ENCODE measurements at regions not wholly inside any gene's neighbourhood (a gene's known extent, or its start where the extent isn't known, plus 50 kb on each side); places are given as distances from the start of the nearest gene placed in this dataset.

GRCh38 chr13:111022241-111022640, 92.9 kb upstream of the ARHGEF7 start:
- Histone ChIP-seq H3K9me3 (peaks cover 20% of the 10 kb centered on the region), H3K4me3 (ENCODE audit: low read depth, low read length) (no peak overlapping the region), H3K27me3 (replicated peaks; ENCODE audit: control insufficient read depth, insufficient read depth, low read length) (no peaks in the 10 kb centered on the region), H3K36me3 (ENCODE audit: control insufficient read depth, insufficient read depth, low read length) (no peaks in the 10 kb centered on the region), H3K4me1 (no peaks in the 10 kb centered on the region)
- H3K36me3 Mint-ChIP-seq (ENCODE audit: insufficient read depth, unreplicated experiment), result no peaks in the 10 kb centered on the region
- no peaks in the 10 kb centered on the region for H3K27me3 Mint-ChIP-seq (ENCODE audit: insufficient read depth, unreplicated experiment)
- intact Hi-C loops (cut with micrococcal nuclease; ENCODE audit: unreplicated experiment), result no loop called here
- CTCF ChIA-PET, result interaction anchor here (0.6 kb wide), 1 partner anchor 107 kb away, joined by 3 read pairs; no protein-coding TSS in a partner anchor
- no peak for TF ChIP-seq CTCF (IDR thresholded peaks at IDR 0.05; ENCODE audit: insufficient read depth in 1 of 2, low read depth in 1 of 2, low read length in 1 of 2, severe bottlenecking in 1 of 2, unreplicated experiment in 1 of 2)
- BruUV-seq (replicated peaks), result no TSS peak
- no peaks in the 10 kb centered on the region for H3K4me1 Mint-ChIP-seq (ENCODE audit: low read depth, unreplicated experiment)
- no peak for DNase-seq
- POLR2A ChIA-PET, result no interaction called here
- H3K4me3 Mint-ChIP-seq (ENCODE audit: unreplicated experiment), result no peak overlapping the region
- no peak overlapping the region for H3K27ac Mint-ChIP-seq (ENCODE audit: unreplicated experiment)
- peaks cover 15% of the 10 kb centered on the region for H3K9me3 Mint-ChIP-seq (ENCODE audit: unreplicated experiment)

GRCh38 chr13:111021270-111021669, 93.8 kb upstream of the ARHGEF7 start:
- H3K27me3 ChIP-seq (replicated peaks; ENCODE audit: control insufficient read depth, insufficient read depth, low read length), result no peaks in the 10 kb centered on the region
- no peak overlapping the region for H3K4me3 Mint-ChIP-seq (ENCODE audit: unreplicated experiment)
- ChIA-PET POLR2A (no interaction called here), CTCF (no interaction called here)
- no peaks in the 10 kb centered on the region for H3K27me3 Mint-ChIP-seq (ENCODE audit: insufficient read depth, unreplicated experiment)
- H3K4me1 Mint-ChIP-seq (ENCODE audit: low read depth, unreplicated experiment), result no peaks in the 10 kb centered on the region
- no peak for DNase-seq
- no peak for TF ChIP-seq CTCF (IDR thresholded peaks at IDR 0.05; ENCODE audit: insufficient read depth in 1 of 2, low read depth in 1 of 2, low read length in 1 of 2, severe bottlenecking in 1 of 2, unreplicated experiment in 1 of 2)
- intact Hi-C loops (cut with micrococcal nuclease; ENCODE audit: unreplicated experiment), result no loop called here
- H3K9me3 ChIP-seq, result peaks cover 20% of the 10 kb centered on the region
- H3K27ac Mint-ChIP-seq (ENCODE audit: unreplicated experiment), result no peak overlapping the region
- peaks cover 15% of the 10 kb centered on the region for H3K9me3 Mint-ChIP-seq (ENCODE audit: unreplicated experiment)
- BruUV-seq (replicated peaks), result no TSS peak
- H3K36me3 ChIP-seq (ENCODE audit: control insufficient read depth, insufficient read depth, low read length), result no peaks in the 10 kb centered on the region
- no peak overlapping the region for H3K4me3 ChIP-seq (ENCODE audit: low read depth, low read length)
- H3K4me1 ChIP-seq, result no peaks in the 10 kb centered on the region
- no peaks in the 10 kb centered on the region for H3K36me3 Mint-ChIP-seq (ENCODE audit: insufficient read depth, unreplicated experiment)

GRCh38 chr13:111020546-111020945, 94.6 kb upstream of the ARHGEF7 start:
- Histone ChIP-seq H3K4me3 (ENCODE audit: low read depth, low read length) (no peak overlapping the region), H3K4me1 (no peaks in the 10 kb centered on the region), H3K36me3 (ENCODE audit: control insufficient read depth, insufficient read depth, low read length) (no peaks in the 10 kb centered on the region), H3K27me3 (replicated peaks; ENCODE audit: control insufficient read depth, insufficient read depth, low read length) (no peaks in the 10 kb centered on the region), H3K9me3 (peaks cover 20% of the 10 kb centered on the region)
- Mint-ChIP-seq H3K9me3 (ENCODE audit: unreplicated experiment) (peaks cover 15% of the 10 kb centered on the region), H3K4me3 (ENCODE audit: unreplicated experiment) (no peak overlapping the region), H3K36me3 (ENCODE audit: insufficient read depth, unreplicated experiment) (no peaks in the 10 kb centered on the region), H3K4me1 (ENCODE audit: low read depth, unreplicated experiment) (no peaks in the 10 kb centered on the region), H3K27ac (ENCODE audit: unreplicated experiment) (no peak overlapping the region), H3K27me3 (ENCODE audit: insufficient read depth, unreplicated experiment) (no peaks in the 10 kb centered on the region)
- no TSS peak for BruUV-seq (replicated peaks)
- DNase-seq, result no peak
- intact Hi-C loops (cut with micrococcal nuclease; ENCODE audit: unreplicated experiment), result no loop called here
- TF ChIP-seq CTCF (IDR thresholded peaks at IDR 0.05; ENCODE audit: insufficient read depth in 1 of 2, low read depth in 1 of 2, low read length in 1 of 2, severe bottlenecking in 1 of 2, unreplicated experiment in 1 of 2), result no peak
- ChIA-PET CTCF (no interaction called here), POLR2A (no interaction called here)

All from Caco-2 (cell line).